GM21423 (cell line): ENCODE measurements at regions not wholly inside any gene's neighbourhood (a gene's known extent, or its start where the extent isn't known, plus 50 kb on each side); places are given as distances from the start of the nearest gene placed in this dataset.
"Not testable (repeated sequence)": the region's sequence is repeated elsewhere in the genome, so short reads cannot be mapped to it uniquely, and the experiment has no call there.

Experiments
- ATAC-seq: cut with Tn5 transposase; IDR thresholded peaks from one replicate; pipeline ENCODE4 v1.9.1; 2021; ENCODE audit warnings: mild to moderate bottlenecking, moderate library complexity; ENCODE audit not compliant: unreplicated experiment

GRCh38 chr3:159669766-159670165 lies 318.9 kb upstream of the IL12A start:
- no peak for ATAC-seq

DNA sequence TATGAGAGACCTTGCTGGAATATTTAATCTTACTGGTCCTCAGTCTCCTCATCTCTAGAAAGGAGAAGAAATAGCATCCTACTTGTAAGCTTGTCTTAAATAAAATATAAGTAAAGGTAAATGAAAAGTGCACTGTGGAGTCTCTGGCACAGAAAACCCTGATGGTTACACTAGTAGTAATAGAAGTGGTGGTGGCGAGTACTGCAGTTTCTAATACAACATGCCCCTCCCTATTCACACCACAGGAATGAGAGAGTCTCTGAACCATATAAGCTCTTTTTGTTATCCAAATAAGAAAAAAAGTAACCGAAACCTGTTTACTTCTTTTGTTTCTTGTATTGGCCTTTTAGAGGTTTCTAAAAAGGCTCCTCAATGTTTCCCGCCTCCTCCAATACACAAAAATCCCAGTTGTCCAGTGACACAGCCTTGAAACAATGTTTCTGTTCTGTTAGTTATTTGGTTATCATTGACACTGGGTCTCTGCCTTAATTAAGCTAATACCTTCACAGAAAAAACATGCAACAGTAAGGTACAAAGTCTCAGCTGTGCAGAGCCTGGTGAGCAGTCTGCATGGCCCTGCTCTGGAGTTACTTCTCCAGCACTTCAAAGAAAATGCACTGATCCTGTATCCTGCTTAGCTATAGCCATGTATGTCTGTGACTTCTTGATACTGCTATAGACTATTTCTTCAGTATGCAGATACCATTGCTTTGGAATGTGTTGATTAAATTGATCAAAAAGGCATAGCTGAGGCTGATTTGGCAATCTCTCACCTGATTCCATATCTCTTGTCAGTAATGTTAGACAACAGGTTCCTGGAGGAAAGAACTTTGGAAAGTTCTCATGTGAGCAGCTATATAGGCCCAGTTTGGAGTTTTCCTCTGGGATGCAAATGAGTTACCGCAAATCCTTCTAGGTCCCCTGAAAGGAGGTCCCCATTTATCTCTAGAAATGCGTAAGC lies 315.6 kb upstream of the IL12A start:
- ATAC-seq = no peak

GRCh38 chr3:159674583-159674982 lies 314.1 kb upstream of the IL12A start:
- no peak for ATAC-seq

DNA sequence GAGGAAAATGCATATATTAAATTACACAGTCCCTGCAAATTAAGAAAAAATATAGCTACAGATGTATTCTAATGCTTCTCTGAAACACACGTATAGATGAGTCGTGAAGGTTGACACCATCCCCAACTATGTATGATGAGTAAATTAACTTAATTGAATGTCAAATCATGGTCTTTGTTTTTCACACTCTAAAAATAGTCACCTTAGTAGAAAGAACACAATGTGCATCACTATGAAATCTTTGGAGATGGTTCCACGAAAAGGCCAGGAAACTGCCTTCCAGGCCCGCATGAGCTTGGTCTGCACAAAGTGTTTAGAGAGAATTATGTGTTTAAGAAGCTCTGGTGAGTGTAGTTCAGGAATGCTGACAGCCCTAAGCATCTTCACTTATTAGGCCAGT lies 313.4 kb upstream of the IL12A start:
- ATAC-seq = no peak

GRCh38 chr3:159679900-159680299 lies 308.7 kb upstream of the IL12A start:
- ATAC-seq = no peak

GRCh38 chr3:159681717-159682116 lies 306.9 kb upstream of the IL12A start:
- not testable (repeated sequence) for ATAC-seq

GRCh38 chr3:159685801-159686200 lies 302.8 kb upstream of the IL12A start:
- no peak for ATAC-seq

- ATAC-seq = no peak
These were observed 295.4 kb upstream of the IL12A start for GRCh38 chr3:159693226-159693625.

GRCh38 chr3:159711560-159712333 lies 276.9 kb upstream of the IL12A start:
- no peak for ATAC-seq

- ATAC-seq = no peak
These were observed 267.3 kb upstream of the IL12A start for GRCh38 chr3:159721324-159721723.

DNA sequence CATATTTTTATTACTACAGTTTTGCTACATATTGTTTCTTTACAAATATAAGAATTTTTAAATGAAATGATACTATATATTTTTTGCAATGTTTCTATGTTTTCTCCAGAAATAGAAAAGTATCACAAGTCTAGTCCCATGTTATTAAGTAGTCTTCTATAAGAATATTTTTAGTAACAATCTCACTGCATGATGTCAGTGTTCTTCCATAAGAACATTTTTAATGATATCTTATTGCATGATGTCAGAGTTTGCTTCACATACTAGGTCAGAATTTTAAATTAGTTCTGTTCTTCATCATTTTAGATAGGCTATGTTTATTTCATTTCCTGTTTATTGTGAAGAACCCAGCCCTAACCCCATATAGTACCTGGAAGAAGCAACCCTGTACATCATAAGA lies 265.3 kb upstream of the IL12A start:
- no peak for ATAC-seq

- ATAC-seq = no peak
These were observed 264.0 kb upstream of the IL12A start for GRCh38 chr3:159724627-159725026.

DNA sequence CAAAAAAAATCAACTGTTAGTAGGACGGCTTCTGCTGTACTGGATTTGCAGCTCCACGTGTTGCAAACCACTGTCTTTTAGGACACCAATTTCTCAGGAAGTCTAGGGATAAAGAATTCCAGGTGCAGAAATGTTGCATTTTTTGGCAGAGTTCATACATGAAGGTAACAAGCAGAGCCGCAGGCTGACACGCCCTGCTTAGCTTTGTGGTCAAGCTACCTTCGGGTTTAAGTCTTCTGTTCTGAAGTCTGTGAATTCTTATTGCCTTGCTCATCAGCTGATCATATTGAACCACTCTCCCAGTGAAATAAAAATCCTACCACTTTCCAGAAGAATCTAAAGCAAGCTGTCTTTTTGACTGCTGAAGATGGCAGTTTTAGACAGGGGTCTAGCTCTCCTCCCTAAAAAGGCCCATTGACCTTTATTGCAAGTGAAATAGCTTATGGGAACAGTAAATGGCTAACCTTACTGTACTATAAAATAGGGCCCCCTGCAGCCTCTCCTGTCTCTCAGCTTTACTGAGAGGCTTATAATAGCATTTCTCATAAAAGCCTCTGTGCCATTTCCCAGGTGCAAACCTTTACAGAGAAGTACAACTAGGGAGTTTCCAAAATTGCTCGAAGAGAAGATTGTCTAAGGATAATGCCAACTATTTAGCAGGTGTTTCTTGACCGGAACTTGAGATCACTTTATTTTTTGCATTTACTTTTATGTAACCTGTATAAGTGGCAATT lies 262.2 kb upstream of the IL12A start:
- ATAC-seq = no peak

DNA sequence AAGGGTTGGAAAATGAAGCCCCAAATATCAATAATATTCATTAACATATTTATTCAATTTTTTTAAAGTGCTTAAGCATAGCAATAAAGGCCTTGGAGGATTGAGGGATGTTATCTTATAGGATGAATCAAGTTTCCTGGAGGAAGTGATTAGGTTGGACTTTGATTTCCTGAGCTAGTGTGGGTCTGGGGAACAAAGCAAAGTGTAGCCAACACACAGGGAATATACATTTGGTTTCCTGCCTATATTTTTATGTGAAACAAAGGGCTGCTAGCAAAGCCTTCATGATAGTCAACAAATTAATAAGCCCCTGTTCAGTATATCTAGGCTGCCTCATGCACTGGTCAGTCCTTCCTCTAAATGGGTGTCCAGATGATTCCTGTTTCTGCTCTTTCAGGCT lies 261.1 kb upstream of the IL12A start:
- no peak for ATAC-seq

GRCh38 chr3:159731254-159731653 lies 257.4 kb upstream of the IL12A start:
- ATAC-seq = no peak

- no peak for ATAC-seq
These were observed 256.2 kb upstream of the IL12A start for GRCh38 chr3:159732172-159733111.

GRCh38 chr3:159733194-159733860 lies 255.3 kb upstream of the IL12A start:
- no peak for ATAC-seq

DNA sequence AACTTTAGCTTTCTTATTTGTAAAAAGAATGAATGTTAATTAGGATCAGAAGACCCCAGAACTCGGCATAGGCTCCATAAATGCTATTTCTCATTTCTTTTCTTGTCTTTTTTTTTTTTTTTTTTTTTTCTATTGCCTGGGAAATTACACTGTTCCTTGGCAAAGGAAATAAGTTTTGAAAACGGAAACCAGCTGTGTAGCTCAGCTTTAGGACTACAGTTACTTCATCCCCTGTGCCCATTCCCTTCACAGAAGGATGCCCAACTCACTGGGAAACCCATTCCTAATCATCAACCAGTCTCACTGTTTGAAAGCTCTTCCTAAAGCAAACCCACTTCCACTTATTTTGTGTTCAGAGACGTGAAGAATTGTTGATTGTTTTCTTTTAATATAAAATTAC lies 254.0 kb upstream of the IL12A start:
- no peak for ATAC-seq

- ATAC-seq = no peak
These were observed 249.5 kb upstream of the IL12A start for GRCh38 chr3:159739166-159739565.

GRCh38 chr3:159739969-159740368 lies 248.7 kb upstream of the IL12A start:
- no peak for ATAC-seq
